ENCODE measurements at regions not wholly inside any gene's neighbourhood (a gene's known extent, or its start where the extent isn't known, plus 50 kb on each side); places are given as distances from the start of the nearest gene placed in this dataset.

GRCh38 chr2:220747736-220748135, 824.4 kb downstream of the EPHA4 start:
- TF ChIP-seq CTCF (IDR thresholded peaks at IDR 0.05) (no peak), POLR2A (IDR thresholded peaks at IDR 0.05) (no peak)
